ENCODE measurements at regions not wholly inside any gene's neighbourhood (a gene's known extent, or its start where the extent isn't known, plus 50 kb on each side); places are given as distances from the start of the nearest gene placed in this dataset.

DNA sequence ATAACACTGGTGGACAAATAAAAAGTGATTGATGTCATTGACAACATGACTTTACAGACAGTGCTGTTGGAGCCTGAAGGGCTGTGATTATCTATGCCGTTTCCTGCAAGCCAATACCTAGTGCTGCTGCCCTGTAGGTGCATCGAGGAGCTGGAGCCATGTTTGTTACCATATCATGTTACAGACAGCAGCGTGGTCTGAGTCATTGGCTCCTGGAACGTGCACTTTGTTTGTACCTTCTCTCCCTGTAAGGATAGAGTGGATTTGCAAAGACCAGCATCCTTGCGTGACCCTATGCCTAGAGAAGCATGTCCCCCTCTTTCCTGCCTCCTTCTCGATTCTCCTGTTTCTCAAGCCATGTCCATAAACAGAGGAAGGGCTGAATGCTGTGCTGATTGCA, 597.2 kb downstream of the TYW1 start:
- DNase-seq, result no peak
- intact Hi-C loops (cut with DNase I), result no loop called here

- peak in 1 of 42 donors; percentile 41 for DNase-seq
- intact Hi-C loops (cut with DNase I), result no loop called here
These were observed 599.0 kb downstream of the TYW1 start for GRCh38 chr7:67595431-67596180.

DNA sequence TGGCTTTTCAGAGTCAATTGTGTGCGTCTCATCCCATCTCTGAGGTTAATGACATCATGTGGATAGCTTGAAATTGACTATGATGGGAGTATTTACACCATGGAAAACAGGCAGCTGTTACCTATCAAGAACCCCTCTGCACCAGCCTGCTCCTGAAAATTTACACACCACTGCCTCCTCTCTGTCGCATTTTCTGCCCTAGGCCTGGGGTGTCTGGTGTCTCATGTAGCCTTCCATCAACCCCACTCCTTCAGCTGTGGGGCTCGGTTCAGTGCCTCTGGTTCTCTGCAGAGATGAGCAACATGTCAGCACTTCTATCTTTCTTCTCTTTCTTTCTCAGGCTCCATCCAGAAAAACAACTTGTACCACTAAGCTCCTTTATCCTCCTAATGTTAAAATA, 600.5 kb downstream of the TYW1 start:
- DNase-seq, result no peak
- intact Hi-C loops (cut with DNase I), result no loop called here

DNA sequence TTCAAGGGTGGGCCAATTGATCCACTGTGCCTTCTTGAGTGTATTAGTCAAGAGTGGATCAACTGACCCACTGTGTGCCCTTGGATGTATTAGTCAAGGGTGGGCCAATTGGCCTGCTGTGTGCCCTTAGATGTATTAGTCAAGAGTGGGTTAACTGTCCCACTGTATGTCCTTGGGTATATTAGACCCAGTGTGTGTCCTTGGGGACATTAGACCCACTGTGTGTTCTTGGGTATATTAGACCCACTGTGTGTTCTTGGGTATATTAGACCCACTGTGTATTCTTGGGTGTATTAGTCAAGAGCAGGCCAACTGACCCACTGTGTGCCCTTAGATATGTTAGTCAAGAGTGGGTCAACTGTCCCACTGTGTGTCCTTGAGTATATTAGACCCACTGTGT, 601.8 kb downstream of the TYW1 start:
- intact Hi-C loops (cut with DNase I), result no loop called here
- DNase-seq, result no peak

DNA sequence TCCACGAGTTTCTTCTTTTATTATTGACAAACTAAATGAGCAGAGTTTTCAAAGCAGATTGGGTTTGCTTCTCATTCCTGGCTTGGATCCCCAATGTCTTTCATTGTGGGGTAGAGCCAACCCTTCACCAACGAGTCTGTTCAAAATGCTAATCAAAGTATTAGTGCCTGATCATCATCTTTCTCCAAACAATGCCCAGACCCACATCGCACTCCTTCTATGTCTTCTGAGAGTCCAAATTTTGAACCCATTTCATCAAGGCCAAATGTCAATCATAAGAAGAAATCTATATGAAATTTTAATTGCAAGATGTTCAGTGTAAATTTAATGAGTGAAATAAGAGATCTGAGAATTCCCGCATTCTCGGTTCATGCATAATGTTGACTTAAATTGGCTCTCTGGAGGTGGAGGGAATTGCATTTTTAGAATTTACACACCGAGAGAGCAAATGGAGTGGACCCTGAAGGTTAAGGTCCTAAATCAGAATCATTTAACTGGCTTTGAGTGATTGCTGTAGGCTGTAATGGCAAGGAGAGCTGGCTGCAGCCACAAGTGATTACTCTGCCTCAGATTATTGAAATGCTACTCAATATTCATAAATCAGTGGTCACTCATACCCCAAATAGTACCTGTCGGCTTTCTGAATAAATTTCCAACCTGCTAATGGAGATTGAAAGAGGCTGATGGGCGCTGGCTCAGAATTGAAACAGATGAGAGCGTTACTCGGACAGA, 602.9 kb downstream of the TYW1 start:
- no peak for DNase-seq
- intact Hi-C loops (cut with DNase I), result no loop called here

DNA sequence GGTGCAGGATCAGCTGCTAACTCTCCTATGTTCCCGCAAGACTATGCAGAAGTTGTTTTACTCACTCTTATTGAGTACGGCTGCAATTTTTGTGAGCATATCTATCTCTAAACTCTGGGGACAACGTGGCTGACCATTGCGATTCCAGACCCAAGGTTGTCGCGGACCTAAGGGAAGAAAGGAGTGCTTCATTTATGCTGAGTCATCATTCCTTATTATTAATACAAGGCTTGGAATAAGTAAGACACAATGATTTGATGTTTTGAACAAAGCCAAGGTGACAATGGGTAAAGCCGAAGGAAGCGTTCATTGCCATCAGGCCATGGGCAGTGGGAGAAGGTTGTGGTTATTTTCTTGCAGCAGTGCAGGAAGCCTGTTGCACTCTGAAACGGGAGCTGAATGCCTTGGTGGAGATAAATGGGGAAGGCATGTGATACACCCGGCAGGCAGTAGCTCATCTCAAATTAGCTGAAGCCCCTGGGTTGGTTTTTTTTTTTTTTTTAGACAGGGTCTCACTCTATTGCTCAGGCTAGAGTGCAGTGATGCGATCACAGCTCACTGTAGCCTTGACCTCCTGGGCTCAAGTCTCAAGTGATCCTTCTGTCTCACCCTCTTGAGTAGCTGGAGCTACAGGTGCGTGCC, 605.7 kb downstream of the TYW1 start:
- intact Hi-C loops (cut with DNase I), result no loop called here
- DNase-seq, result no peak

- intact Hi-C loops (cut with DNase I), result no loop called here
- no peak for DNase-seq
These were observed 608.1 kb downstream of the TYW1 start for GRCh38 chr7:67604461-67605386.

GRCh38 chr7:67608806-67609205, 612.2 kb downstream of the TYW1 start:
- no peak for DNase-seq
- intact Hi-C loops (cut with DNase I), result no loop called here

- no peak for DNase-seq
- intact Hi-C loops (cut with DNase I), result no loop called here
These were observed 614.3 kb downstream of the TYW1 start for GRCh38 chr7:67610897-67611296.

GRCh38 chr7:67614843-67615242, 618.2 kb downstream of the TYW1 start:
- intact Hi-C loops (cut with DNase I), result no loop called here

GRCh38 chr7:67616517-67616916, 619.9 kb downstream of the TYW1 start:
- intact Hi-C loops (cut with DNase I), result no loop called here
- no peak for DNase-seq

More at GRCh38 chr7:67614843-67615242, 618.2 kb downstream of the TYW1 start:
- DNase-seq, result no peak

GRCh38 chr7:67618556-67619162, 622.0 kb downstream of the TYW1 start:
- intact Hi-C loops (cut with DNase I), result no loop called here
- no peak for DNase-seq

DNA sequence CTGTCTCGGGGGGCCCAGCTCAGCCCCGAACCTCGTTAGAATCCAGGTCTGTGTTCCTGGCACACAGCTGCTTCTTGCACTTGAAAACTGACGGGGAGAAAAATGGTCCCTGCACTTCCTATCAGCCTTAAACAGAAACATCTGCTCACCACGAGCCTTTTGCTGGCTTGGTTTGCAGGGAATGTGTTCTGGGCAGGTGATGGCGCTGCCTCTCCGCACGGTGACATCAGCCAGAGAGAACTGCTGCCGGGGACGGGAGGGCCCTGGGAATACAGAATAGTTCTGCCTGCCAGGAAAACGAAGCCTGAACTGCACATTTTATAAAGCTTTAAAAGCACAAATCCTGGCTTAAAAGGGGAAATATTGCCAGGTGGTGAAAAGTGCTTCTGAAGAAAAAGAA, 622.5 kb downstream of the TYW1 start:
- DNase-seq, result peak in 38 of 42 donors; percentile 8 to 78 (median 36)
- intact Hi-C loops (cut with DNase I), result no loop called here

DNA sequence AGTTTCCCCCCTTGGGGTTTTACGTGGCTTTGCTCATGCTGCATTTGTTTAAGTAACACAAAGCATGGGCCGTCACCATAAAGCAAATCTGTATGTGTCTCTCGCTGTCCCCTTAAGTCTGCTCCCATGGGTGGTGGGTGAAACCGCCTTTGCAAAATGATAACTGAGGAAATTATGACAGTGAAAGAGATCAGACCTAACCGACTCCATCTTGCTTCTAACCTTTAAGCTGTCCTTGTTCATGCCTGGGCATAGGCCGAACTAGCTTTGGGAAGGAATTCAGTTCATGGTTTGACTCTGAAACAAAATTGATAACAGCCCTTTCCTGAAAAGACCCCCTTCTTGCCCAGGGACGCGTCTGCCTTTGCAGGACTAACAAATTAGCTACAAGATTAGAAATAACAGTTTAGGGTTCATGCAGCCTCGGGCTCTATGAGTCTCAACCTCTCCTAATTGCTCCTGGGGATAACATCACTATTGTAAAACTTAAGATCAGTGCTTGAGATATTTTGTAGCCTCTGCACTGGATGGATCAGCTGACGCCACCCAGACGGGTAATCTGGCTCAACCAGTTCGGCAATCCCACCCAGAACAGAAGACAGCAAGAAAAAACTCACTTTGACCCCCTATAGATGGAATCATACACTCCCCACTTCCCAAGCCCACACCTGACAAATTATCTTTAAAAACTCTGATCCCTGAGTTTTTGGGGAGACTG, 623.7 kb downstream of the TYW1 start:
- no peak for DNase-seq
- intact Hi-C loops (cut with DNase I), result no loop called here

DNA sequence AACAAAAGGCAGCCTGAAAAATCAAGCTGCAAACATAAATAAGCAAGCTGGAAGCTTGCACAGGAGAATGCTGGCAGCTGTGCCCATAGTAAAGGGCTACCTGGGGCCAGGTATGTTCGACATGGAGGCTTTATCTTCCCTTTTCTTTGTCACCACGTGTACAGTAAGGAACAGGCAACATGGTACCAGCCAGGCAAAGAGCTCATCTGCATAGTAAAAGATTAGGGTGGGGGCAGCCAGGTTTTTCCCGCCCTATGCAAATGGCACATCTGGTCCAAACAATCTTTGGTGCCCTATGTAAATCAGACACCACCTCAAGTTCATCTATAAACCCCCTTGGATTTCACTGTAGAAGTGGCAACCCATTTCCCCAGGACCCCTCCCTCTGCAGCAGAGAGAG, 625.1 kb downstream of the TYW1 start:
- no peak for DNase-seq
- intact Hi-C loops (cut with DNase I), result no loop called here

DNA sequence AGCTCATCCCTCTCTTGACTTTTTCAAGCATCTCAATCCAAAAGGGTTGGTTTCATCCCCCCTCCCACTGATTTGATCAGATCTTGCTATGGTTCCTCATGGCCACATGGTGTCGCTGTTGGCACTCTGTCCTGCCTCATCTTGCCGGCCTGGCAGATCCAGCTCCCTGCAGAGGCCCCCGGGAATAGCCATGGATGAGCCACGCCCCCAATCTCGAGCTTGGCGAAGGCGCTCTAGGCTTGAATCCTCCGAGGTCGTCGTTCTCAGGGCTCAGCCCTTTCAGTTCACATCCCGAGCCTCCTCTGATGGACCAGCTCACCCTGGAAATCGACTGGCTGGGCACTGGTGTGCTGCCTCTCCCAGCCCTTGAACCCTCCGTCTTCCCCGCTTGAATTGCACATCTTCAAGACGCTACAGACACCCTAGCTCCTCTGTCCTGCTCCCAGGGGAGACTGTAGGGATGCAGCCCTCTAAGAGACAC, 628.7 kb downstream of the TYW1 start:
- intact Hi-C loops (cut with DNase I), result no loop called here
- DNase-seq, result peak; percentile 38 to 90 (median 76)

DNA sequence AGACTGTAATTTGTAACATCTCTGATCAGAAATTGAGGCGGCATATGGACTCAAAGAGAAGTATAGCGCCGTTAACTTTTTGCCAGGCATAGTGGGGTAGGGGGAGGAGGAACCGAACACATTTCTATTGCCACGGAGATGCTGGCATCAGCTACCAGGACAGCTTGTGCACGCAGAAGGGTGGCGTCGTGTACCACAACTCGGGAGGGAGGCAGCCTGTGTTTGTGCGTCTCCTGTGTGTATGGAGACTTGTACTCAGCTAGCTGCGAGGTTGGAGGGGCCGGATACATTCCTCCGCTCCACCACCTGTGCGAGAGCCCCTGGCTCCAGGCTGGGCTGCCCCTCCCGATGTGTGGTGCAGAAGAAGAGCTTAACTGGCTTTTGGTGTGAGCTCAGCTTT, 634.8 kb downstream of the TYW1 start:
- intact Hi-C loops (cut with DNase I), result no loop called here
- peak in 28 of 42 donors; percentile 4 to 61 (median 22) for DNase-seq

- intact Hi-C loops (cut with DNase I), result no loop called here
- no peak for DNase-seq
These were observed 638.6 kb downstream of the TYW1 start for GRCh38 chr7:67635271-67635670.

Measured in head of caudate nucleus (tissue), 42 donors.